ENCODE measurements at regions not wholly inside any gene's neighbourhood (a gene's known extent, or its start where the extent isn't known, plus 50 kb on each side); places are given as distances from the start of the nearest gene placed in this dataset.
"Not testable (repeated sequence)": the region's sequence is repeated elsewhere in the genome, so short reads cannot be mapped to it uniquely, and the experiment has no call there.

DNA sequence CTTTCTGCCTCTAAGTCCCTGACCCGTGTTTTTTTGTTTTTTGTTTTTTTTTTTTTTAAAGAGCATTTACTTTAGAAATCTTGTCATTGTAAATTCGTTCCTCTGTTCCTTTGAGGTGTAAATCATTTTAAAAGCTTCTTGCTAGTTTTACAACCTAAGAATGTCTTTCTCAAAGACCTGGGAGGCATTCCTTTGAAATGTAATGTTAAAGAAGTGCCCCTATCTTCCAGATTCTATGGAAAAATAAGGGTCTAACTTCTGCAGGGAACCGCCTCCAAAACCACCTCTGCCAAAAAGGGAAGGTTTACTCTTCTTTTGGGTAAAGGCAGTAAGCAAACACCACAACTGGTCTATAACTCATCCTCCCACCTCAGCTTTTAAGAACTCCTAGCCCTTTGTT lies 259.6 kb upstream of the ZNF804A start:
- DNase-seq (ENCODE audit: low read depth), result no peak

DNA sequence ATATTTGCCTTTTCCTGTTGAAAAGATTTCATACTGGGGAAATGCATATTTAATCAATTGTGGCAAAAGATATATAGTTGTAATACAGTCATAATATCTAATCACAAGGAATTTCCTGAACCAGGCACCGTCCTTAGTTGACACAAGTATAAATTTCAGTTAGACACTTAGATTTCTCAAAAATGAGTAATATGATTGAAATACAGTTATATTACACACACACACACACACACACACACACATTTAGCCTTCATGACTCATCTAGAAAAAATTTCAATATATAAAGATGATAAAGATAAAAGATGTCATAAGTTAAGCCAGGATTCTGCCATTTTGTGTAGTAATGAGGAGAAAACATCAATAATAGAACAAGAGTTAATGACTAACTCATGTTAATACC lies 258.4 kb upstream of the ZNF804A start:
- DNase-seq (ENCODE audit: low read depth), result no peak

DNA sequence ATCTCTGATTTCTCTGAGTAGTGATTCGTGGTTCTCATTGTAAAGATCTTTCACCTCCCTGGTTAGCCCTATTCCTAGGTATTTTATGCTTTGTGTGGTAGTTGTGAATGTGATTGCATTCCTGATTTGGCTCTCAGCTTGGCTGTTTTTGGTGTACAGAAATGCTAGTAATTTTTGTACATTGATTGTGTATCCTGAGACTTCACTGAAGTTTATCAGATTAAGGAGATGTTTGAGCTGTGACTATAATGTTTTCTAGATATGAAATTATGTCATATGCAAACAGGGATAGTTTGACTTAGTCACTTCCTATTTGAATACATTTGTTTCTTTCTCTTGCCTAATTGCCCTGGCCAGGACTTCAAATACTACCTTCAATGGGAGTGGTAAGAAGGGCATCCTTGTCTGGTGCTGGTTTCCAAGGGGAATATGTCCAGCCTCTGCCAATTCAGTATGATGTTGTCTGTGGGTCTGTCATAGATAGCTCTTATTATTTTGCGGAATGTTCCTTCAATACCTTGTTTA lies 251.9 kb upstream of the ZNF804A start:
- no peak for DNase-seq (ENCODE audit: low read depth)

DNA sequence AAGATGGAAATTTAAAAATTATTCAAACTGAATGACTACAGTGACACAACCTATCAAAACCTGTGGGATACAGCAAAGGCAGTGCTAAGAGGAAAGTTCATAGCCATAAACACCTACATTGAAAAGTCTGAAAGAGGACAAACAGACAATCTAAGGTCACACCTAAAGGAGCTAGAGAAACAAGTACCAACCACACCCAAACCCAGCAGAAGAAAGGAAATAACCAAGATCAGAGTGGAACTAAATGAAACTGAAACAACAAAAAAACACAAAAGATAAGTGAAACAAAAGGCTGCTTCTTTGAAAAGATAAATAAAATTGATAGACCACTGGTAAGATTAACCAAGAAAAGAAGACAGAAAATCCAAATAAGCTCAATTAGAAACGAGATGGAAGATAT lies 247.2 kb upstream of the ZNF804A start:
- no peak for DNase-seq (ENCODE audit: low read depth)

DNA sequence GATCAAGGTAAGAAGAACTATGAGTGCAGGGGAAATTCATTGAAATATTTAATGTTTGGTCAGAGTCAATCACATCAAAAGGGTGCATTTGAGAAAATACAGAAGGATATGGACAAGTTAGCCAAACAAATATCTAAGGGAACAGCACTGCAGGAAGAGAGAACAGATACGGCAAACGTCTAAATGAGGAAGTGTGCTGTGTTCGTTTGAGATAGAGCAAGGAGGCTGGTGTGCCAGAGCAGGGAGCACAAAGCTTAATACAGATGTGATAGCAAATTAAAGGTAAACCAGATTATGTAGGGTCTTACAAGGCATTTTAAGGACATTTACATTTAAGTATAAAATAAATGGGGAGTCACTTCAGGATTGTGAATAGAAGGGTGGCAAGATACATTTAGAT lies 241.3 kb upstream of the ZNF804A start:
- no peak for DNase-seq (ENCODE audit: low read depth)

DNA sequence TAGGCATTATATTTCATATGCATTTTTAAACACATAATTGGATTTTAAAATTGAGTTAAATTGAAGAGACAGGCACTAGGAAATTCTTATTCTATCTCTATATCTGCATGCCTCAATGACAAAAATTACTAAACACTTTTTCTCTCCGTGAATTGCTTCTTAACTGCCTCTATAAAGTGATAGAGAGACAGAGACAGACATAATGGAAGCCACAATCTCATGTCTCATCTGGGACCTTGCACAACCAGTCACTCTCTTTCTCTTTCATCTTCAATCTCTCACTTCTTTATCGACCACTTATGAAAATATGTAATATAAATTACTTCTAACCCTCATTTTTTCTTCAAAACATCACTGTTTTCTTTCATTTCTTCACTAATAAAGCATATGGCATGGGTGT lies 238.9 kb upstream of the ZNF804A start:
- no peak for DNase-seq (ENCODE audit: low read depth)

DNA sequence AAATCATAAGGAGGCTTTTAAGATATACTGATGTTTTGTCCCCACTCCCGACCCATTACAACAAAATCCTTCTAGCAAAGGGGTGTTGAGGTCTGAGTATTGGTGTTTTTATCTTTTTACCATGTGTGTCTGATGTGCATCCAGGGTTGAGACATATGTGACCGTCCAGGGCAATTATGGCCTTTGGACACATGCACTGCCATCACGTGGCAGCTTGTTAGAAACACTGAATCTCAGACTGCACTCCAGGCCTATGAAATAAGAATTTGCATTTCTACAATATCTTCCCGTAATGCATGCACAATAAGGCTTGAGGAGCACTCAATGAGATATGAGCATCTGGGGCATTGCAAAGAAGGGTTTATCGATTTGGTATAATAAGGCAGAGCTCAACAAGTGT lies 235.1 kb upstream of the ZNF804A start:
- no peak for DNase-seq (ENCODE audit: low read depth)

DNA sequence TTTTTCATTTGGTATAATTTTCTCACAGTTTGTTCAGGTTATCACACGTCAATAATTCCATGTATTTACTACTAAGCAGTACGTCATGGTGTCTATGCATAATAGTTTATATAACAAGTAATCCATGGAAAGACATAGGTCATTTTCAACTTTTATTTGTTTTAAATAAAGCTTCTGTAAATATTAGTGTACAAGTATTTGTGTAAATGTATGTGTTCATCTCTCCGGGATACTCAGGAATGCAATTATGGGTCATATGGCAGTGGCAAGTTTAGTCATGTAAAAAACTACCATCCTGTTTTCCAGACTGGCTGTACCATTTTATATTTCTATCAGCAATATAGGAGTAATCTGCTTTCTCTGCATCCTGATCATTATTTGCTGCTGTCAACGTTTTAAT lies 231.1 kb upstream of the ZNF804A start:
- DNase-seq (ENCODE audit: low read depth), result no peak

DNA sequence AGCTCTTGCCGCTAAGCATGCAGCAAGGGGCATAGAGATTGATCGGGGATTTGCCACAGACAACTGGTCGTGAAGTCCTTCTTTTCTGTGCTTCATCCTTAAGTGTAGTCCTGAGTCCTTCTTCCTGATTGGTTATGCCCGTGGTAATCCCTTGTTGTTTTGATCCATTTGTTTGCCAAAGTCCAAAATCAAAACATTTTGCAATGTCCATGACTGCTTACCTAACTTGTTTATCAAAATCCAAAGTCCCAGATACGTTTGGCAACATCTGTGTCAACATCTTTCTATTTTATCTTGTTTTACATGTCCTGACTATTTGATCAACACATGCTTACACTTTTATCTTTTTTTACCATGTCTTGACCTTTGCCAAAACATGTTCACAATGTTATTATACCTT lies 229.0 kb upstream of the ZNF804A start:
- DNase-seq (ENCODE audit: low read depth), result no peak

DNA sequence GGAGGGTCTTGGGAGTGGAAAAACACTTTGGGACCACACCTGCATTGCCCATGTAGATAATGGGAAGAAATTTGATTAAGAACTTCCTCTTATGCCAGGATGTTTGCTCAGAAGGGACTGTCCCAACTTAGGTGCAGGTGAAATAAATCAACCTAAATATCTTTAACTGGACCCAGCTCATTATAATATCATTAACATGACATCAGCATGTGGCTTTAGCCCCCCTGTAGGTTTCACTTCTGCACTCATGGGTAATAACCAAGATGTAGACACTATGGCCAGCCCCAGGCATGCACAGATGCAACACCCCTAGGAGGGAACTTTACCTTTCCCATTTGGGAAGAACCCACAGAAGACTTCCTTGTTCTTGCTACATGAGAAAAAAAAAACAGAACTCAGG lies 227.4 kb upstream of the ZNF804A start:
- no peak for DNase-seq (ENCODE audit: low read depth)

DNA sequence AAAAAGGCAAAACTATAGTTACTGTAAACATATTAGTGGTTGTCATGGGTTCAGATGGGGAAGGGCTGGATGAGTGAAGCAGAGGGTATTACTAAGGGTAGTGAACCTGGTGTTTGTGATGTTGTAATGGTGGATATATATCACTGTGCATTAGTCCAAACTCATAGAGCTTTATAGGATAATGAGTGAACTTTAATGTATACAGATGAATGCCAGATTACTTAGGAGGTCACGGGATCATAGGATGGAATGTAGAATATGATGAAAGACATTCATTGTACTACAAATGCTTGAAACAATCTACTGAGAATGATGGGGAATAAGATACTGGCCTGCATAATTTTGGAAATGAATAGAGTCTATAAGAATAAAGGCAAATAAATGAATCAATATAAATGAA lies 226.7 kb upstream of the ZNF804A start:
- no peak for DNase-seq (ENCODE audit: low read depth)

DNA sequence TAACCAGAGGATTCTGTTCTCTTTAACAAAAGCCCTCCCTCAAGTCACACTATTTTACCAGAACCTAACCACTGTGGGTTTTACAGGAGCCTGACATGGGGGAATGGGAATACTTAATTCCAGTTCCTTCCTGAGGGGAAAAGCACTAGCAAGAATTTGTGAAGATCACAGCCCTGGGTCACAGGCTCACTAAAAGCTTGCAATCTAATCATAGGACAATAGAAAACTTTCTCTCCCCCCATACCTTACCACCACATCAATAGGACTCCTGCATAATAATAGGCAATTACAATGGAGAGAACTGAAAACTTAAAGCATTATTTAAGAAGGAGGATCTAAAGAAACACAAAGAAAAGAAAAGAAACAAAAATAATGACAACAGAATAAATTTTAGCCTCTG lies 225.8 kb upstream of the ZNF804A start:
- no peak for DNase-seq (ENCODE audit: low read depth)

DNA sequence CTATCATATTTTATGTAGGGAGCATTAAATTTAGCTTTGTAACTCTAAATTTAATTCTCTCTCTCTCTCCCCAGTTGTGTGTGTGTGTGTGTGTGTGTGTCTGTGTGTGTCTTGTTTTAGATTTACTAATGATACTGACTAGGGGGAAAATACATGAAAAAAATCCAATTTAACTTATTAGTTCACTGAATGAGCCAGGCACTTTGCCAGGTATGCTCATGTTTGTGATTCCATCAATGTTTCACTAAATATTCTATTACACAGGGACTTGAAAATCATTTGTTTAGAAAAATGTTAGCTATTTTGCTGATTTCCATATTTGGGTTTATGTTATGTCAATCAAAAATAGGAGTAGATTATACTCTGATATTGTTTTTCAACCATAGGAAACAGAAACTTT lies 203.7 kb upstream of the ZNF804A start:
- no peak for DNase-seq (ENCODE audit: low read depth)

DNA sequence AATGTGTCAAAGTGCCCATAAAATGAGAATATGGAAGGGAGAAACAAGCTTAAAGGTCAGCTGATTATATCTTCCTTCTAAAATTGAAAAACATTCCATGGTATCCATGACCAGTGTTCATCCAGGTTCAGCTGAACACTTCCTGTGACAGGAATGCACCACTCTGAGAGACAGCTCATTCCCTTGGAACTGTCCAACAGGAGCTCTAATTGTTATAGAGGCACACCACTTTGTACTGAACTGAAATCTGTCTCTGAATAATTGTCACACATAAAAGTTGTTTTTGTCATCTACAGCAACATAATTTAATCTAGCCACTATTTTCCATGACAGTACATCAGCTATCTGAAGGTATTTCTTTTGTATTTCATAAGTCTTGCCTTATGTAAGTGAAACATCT lies 195.9 kb upstream of the ZNF804A start:
- no peak for DNase-seq (ENCODE audit: low read depth)

DNA sequence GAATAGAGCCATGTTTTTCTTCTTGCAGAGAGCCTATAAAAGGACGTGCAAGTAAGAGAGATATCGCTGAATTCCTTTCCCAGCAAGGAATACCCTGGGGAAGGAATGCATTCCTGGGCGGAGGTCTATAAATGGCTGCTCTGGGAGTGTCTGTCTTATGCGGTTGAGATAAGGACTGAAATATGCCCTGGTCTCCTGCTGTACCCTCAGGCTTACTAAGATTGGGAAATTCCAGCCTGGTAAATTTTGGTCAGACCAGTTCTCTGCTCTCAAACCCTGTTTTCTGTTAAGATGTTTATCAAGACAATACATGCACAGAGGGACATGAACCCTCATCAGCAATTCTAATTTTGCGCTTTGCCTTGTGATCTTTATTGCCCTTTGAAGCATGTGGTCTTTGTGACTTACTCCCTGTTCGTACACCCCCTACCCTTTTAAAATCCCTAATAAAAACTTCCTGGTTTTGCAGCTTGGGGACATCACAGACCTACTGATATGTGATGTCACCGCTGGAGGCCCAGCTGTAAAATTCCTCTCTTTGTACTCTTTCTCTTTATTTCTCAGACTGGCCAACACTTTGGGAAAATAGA lies 191.2 kb upstream of the ZNF804A start:
- DNase-seq (ENCODE audit: low read depth), result not testable (repeated sequence)

DNA sequence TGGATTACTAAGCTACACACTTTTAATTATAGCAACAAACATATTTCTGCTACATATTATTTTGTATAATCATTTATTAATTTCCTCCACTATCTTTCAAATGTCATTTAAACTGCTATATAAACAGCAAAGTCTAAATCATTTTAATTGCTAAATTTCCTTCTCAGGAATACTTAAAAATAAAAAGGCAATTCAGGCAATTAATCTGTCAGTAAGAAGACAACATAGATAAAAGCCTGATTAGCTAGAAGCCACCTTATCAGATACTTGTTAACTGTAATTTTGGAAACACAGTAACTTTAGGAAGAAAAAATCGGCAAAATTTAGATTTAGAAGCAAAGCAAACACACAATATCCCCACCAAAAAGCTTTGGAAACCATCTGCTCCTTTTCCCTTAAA lies 188.2 kb upstream of the ZNF804A start:
- DNase-seq (ENCODE audit: low read depth), result no peak

DNA sequence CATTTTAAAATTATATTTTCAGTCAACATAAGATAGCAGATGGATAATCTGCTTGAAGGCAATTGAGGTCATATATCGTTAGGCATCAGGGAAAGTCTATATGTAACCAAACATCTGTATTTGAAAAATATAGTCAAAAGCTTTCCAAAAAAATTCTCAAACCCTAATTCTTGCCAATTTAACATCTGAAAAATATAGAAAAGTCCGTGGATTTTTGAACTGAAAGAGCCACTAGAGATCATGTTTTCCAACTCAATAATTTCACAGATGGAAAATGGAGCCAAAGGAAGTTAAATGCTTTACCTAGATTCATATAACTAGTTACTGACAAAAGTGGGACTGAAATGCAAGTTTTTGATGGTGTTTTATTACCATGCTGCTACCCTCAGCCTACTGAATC lies 185.1 kb upstream of the ZNF804A start:
- DNase-seq (ENCODE audit: low read depth), result no peak

DNA sequence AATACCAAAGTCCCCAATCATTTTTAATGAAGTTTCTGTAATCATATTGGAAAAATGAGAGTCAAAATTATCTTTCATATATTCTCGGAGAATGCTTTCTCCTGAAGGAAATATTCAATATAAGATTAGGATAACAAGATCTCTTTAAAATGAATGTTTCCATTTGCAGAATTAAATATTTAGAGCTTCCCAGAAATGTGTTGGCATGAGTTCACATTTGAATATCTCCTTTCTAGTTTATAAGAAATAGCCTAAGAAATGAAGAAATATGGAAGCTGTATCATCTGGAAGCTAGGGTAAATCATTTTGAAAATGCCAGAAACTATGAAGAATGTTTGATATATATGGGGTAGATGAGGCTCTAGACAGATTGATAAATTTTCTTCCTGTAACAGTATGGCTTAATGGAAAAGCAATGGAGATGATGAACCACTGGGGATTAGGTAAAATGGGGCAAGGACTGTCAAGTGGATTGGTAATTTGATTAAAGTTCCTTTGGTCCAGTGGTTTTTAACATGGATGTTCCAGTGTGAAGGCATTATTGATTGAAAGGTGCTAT lies 184.6 kb upstream of the ZNF804A start:
- DNase-seq (ENCODE audit: low read depth), result no peak

DNA sequence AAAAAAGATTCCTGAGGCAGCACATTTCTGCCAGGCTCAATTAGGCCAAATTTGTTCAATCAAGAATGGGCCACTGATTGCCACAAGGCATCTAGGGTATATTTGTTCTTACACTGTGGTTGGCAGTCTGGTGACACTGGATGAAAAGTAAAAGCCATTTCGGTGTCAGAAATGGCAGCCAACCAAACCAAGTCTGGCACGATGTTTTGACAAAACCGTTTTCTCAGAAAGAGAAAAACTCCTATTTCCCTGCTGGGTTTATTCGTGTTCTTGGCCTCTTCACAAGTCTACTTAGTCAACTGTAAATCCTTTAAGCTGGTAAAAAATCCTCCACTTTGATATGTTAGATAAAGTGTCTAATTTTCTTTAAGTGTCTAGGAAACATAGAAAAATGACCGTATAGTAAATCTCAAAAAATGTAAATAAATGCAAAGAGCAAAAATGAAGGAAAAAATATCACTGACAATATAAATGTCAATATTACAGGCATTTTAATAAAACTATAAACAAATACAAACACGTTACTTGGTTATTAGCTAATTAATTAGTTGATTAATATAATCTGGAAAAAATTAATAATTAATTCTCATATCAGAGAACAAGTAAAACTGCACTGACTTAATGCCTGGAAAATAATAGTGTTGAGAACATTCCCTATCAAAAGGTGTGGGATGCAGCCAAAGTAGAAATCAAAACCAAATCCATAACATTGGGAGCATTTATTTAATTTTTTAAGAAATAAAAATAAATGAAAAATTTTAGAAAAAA lies 182.0 kb upstream of the ZNF804A start:
- no peak for DNase-seq (ENCODE audit: low read depth)

DNA sequence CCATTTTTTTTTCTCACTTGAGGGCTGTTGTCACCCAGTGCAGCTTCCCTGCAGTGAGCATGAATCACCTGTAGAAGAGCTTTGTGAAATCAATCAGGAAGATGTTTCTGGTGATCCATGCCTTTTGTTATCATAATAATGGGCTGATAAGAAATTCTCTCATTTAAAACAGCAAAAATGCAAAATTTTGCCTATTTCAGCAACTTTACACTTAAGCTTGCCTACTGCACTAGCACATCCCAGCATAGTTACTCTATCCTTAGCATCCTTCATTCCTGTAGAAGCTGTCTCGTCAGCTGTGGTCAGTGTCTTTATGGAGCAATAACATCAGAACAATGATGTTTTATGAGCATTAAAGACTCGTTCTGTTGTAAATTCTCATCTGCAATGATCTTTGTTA lies 178.6 kb upstream of the ZNF804A start:
- DNase-seq (ENCODE audit: low read depth), result no peak

DNA sequence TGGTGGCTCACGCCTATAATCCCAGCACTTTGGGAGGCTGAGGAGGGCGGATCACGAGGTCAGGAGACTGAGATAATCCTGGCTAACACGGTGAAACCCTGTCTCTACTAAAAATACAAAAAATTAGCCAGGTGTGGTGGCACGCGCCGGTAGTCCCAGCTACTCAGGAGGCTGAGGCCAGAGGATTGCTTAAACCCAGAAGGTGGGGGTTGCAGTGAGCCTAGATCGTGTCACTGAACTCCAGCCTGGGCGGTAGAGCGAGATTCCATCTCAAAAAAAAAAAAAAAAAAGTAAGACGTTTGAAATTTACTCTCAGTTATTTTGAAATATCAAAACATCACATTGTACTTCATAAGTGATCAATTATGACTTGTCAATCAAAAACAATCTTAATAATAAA lies 176.9 kb upstream of the ZNF804A start:
- DNase-seq (ENCODE audit: low read depth), result not testable (repeated sequence)

DNA sequence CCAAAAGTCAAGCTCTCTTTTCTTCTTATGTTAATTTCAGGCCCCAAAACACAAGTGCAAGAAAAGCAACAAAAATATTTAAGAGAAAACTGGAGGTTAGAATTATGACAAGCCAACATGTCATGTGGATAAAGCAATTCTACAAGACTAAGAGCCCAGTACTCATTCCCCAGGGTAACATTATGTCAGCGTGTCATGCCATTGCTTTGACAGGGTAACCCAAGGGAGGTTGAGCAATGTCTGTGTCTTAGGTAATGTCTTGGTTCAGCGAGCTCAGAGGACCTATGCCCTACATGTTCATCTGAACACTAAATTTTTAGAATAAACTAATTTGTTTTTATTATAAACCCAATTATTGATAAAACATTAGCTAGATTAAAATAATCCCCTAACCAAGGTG lies 173.2 kb upstream of the ZNF804A start:
- DNase-seq (ENCODE audit: low read depth), result no peak

DNA sequence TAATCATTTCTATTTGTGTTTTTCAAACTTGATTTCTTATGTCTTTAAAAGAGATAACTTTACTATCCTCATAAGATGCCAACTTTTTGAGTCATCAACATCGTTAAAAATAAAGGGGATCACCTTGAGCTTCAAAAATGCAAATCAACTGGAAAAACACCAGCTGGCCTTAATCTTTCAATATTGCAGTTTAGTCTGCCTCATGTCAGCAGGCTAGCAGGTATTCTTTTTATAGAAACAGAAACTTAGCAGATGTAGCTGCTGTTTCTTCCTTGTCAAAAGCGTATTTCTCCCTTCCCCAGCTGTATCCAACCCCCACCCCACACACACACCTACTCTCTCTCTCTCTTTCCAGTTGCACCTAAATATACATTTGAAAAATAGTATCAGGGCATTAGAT lies 154.1 kb upstream of the ZNF804A start:
- no peak for DNase-seq (ENCODE audit: low read depth)
